Mucosa of descending colon (tissue), 3 donors: ENCODE measurements at regions not wholly inside any gene's neighbourhood (a gene's known extent, or its start where the extent isn't known, plus 50 kb on each side); places are given as distances from the start of the nearest gene placed in this dataset.
"Not testable (repeated sequence)": the region's sequence is repeated elsewhere in the genome, so short reads cannot be mapped to it uniquely, and the experiment has no call there.

Experiments used
- ATAC-seq: fragments of 200-7000 bp; cut with Tn5 transposase; one replicate; pipeline ENCODE4 v1.9.1; 2020; ENCODE audit warnings: mild to moderate bottlenecking, moderate library complexity
- DNase-seq, 3 donors: peaks; one replicate each; pipeline ENCODE4 v3.0.0-alpha.2; 2020
- H3K36me3 ChIP-seq: fragments of 200-600 bp; one replicate; pipeline ENCODE4 v1.8.0; 2021; ENCODE audit warnings: low read depth, mild to moderate bottlenecking
- H3K4me1 ChIP-seq: fragments of 200-600 bp; one replicate; pipeline ENCODE4 v1.8.0; 2021; ENCODE audit warnings: low read depth, mild to moderate bottlenecking
- H3K4me3 ChIP-seq: fragments of 200-600 bp; one replicate; pipeline ENCODE4 v1.8.0; 2021; ENCODE audit warnings: mild to moderate bottlenecking
- H3K9me3 ChIP-seq: fragments of 200-600 bp; one replicate; pipeline ENCODE4 v1.8.0; 2021; ENCODE audit warnings: mild to moderate bottlenecking
- intact Hi-C, 2 donors: fragments of 100-400 bp; cut with DNase I in 1 of 2; cut with micrococcal nuclease in 1 of 2; formaldehyde crosslinking; loops; one replicate each; pipeline versions ENCODE4 v1.11.0 to v1.11.1; 2022; cut with DNase I, micrococcal nuclease
- TF ChIP-seq, protein P1 (sequence below): fragments of 200-600 bp; IDR thresholded peaks from one replicate; pipeline ENCODE4 v1.8.0; 2022; ENCODE audit warnings: antibody characterized with exemption, mild to moderate bottlenecking
- donor health status: DM: no; HTN: no; CAD: no; lungs with moderate emphysema.
- donor health status: DM: no; HTN: no; CAD: no.
- donor health status: DM: no; HTN: yes; CAD: no.

DNA sequence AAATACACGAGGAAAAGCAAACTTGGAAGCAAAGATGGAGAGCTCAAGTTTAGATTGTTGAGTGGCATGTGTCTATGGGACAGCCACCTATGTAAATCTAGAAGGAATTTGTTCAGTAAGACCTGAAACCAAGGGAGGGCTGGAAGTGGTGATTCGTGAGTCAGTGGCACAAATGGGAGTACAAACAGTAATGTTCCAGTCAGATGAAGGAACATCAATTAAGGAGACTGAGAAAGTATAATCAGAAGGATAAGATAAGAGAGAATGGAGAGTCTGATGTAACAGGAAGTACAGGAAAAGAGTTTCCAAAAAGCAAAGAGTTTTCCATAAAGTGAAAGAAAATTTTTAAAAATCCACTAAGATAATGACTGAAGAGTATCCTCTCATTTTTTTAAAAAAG lies 544.2 kb downstream of the KIF20B start:
- Histone ChIP-seq H3K36me3 (no peaks in the 10 kb centered on the region), H3K9me3 (no peaks in the 10 kb centered on the region), H3K4me1 (no peaks in the 10 kb centered on the region), H3K4me3 (no peak overlapping the region)
- intact Hi-C loops: no loop called here
- ATAC-seq (no peak), DNase-seq (no peak)
- TF ChIP-seq, protein P1, sequence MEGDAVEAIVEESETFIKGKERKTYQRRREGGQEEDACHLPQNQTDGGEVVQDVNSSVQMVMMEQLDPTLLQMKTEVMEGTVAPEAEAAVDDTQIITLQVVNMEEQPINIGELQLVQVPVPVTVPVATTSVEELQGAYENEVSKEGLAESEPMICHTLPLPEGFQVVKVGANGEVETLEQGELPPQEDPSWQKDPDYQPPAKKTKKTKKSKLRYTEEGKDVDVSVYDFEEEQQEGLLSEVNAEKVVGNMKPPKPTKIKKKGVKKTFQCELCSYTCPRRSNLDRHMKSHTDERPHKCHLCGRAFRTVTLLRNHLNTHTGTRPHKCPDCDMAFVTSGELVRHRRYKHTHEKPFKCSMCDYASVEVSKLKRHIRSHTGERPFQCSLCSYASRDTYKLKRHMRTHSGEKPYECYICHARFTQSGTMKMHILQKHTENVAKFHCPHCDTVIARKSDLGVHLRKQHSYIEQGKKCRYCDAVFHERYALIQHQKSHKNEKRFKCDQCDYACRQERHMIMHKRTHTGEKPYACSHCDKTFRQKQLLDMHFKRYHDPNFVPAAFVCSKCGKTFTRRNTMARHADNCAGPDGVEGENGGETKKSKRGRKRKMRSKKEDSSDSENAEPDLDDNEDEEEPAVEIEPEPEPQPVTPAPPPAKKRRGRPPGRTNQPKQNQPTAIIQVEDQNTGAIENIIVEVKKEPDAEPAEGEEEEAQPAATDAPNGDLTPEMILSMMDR: no peak

DNA sequence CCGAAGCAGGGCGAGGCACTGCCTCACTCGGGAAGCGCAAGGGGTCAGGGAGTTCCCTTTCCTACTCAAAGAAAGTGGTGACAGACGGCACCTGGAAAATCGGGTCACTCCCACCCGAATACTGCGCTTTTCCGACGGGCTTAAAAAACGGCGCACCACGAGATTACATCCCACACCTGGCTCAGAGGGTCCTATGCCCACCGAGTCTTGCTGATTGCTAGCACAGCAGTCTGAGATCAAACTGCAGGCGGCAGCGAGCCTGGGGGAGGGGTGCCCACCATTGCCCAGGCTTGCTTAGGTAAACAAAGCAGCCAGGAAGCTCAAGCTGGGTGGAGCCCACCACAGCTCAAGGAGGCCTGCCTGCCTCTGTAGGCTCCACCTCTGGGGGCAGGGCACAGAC lies 549.4 kb downstream of the KIF20B start:
- intact Hi-C loops, DNase-seq, H3K4me3 ChIP-seq, H3K4me1 ChIP-seq, H3K9me3 ChIP-seq, ATAC-seq, H3K36me3 ChIP-seq: not testable (repeated sequence)

DNA sequence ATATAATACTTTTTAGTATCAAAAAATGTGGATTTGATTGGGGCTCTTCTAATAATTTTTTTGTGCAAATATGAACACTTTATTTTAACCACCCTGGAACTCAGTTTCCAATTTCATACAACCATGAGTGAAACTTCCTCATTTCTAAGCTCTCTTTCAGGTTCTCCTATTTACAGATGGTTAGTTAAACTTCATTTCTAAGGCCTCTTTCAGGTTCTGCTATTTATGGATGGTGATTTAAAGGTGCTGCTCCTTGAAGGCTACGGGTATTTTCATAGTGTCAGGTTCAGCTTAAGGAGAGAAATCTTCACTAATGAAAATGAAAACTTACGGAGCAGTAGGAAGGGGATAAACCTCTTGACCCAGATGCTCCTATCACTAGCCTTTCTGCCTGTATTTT lies 568.3 kb downstream of the KIF20B start:
- ATAC-seq (no peak), DNase-seq (no peak)
- no peak overlapping the region for H3K4me3 ChIP-seq
- no peaks in the 10 kb centered on the region for H3K4me1 ChIP-seq
- no peaks in the 10 kb centered on the region for H3K9me3 ChIP-seq
- intact Hi-C loops: no loop called here
- no peaks in the 10 kb centered on the region for H3K36me3 ChIP-seq
- TF ChIP-seq, protein P1: no peak

DNA sequence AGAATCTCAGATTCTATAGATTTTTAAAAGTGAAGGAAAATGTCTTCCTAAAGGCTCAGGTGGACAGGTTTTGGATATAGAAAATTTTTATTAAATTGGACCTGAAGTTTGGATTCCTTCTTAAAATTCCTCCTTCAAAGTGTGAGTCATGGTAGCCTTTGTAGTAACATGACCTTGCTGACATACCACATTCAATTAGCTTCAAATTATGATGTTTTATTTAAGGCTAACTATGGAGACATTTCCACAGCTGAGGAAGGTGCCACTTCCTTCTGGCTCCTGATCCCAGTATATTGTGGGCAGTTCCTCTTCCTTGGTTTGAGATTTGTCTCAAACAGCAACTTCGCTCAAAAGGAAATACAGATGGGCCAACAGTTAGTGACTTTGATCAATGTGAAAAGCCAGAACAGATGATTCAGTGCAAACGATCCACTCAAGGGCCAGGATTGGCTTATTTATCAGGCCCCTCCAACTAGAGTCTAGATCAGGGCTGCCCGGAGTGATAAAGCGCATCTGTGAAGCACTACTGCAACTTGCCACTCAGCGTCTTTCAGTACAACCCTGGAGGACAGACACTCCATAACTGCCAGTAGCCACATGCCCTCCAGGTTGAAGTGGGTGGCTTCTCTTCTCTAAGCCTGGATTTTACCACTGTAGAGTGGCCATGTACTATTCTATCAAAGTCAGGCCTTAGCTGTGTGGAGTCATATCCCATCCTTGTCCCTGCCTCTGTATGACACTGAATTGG lies 573.5 kb downstream of the KIF20B start:
- DNase-seq (no peak), ATAC-seq (no peak)
- no peaks in the 10 kb centered on the region for H3K9me3 ChIP-seq
- no peak overlapping the region for H3K4me3 ChIP-seq
- TF ChIP-seq, protein P1: no peak
- H3K36me3 ChIP-seq: no peaks in the 10 kb centered on the region
- H3K4me1 ChIP-seq: no peaks in the 10 kb centered on the region
- intact Hi-C loops: no loop called here

DNA sequence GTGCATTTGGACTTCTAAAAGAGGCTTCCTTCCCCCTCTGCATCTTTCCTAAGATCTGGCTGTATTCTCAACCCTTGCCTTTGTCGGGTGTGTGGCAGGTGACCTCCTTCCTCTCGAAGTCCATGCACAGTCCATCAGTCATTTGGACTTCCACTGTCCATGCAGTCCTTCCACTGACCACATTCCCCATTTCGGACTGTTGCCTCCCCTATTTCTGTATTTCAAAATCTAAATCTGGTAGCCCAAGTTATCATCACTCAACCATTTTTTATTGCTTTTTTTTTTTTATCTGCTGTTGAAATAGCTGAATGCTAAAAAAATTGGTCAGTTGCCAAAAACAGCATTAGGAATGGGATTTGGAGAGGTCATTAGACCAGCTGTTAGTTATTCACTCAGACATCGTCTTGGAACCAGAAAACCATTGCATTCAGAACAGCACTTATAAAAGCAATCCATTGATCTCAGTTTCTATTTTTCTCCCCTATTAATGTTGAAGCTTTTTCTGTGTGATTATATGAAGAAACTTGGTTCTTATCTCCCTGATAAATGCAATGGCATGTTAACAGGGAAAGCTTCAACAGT lies 575.6 kb downstream of the KIF20B start:
- H3K4me1 ChIP-seq: no peaks in the 10 kb centered on the region
- DNase-seq: no peak
- no peak overlapping the region for H3K4me3 ChIP-seq
- H3K9me3 ChIP-seq: no peaks in the 10 kb centered on the region
- no peaks in the 10 kb centered on the region for H3K36me3 ChIP-seq
- ATAC-seq: no peak
- TF ChIP-seq, protein P1: no peak
- intact Hi-C loops: no loop called here

GRCh38 chr10:90286406-90286805 lies 571.4 kb downstream of the HTR7 start:
- ATAC-seq (no peak), DNase-seq (no peak)
- TF ChIP-seq, protein P1: no peak
- Histone ChIP-seq H3K4me3 (no peak overlapping the region), H3K4me1 (no peaks in the 10 kb centered on the region), H3K36me3 (no peaks in the 10 kb centered on the region), H3K9me3 (no peaks in the 10 kb centered on the region)
- intact Hi-C loops: no loop called here
